ENCODE measurements at regions not wholly inside any gene's neighbourhood (a gene's known extent, or its start where the extent isn't known, plus 50 kb on each side); places are given as distances from the start of the nearest gene placed in this dataset.

- no peak overlapping the region for H3K9ac ChIP-seq (ENCODE audit: low read length)
- no peak for DNase-seq (ENCODE audit: low read depth)
- no peak for FAIRE-seq
- no peak for TF ChIP-seq EZH2 (IDR thresholded peaks at IDR 0.05; ENCODE audit: insufficient read depth, low read length)
- TF ChIP-seq CTCF (IDR thresholded peaks at IDR 0.05; ENCODE audit: insufficient read depth, low read depth, low read length) = no peak
- no peak overlapping the region for H2AFZ ChIP-seq (ENCODE audit: low read depth, low read length)
- no peak overlapping the region for H3K27ac ChIP-seq (ENCODE audit: low read depth, low read length)
- H3K4me3 ChIP-seq (ENCODE audit: insufficient read depth, low read depth, low read length) = no peak overlapping the region
- H3K4me3 Mint-ChIP-seq (ENCODE audit: unreplicated experiment) = no peak overlapping the region
- H3K36me3 ChIP-seq (ENCODE audit: insufficient read depth, low read length) = no peaks in the 10 kb centered on the region
- no peaks in the 10 kb centered on the region for H3K79me2 ChIP-seq (ENCODE audit: insufficient read depth, low read length)
- H3K36me3 Mint-ChIP-seq (ENCODE audit: low read depth, unreplicated experiment) = no peaks in the 10 kb centered on the region
- H3K9me3 Mint-ChIP-seq (ENCODE audit: unreplicated experiment) = no peaks in the 10 kb centered on the region
- H3K4me1 Mint-ChIP-seq (ENCODE audit: low read depth, unreplicated experiment) = no peaks in the 10 kb centered on the region
- no peak overlapping the region for H3K27ac Mint-ChIP-seq (ENCODE audit: unreplicated experiment)
- no peaks in the 10 kb centered on the region for H3K4me1 ChIP-seq (ENCODE audit: insufficient read depth, low read length)
- H3K27me3 Mint-ChIP-seq (ENCODE audit: low read depth, unreplicated experiment) = no peaks in the 10 kb centered on the region
- H3K9me3 ChIP-seq (ENCODE audit: insufficient read depth, low read depth, low read length) = no peaks in the 10 kb centered on the region
- H4K20me1 ChIP-seq (ENCODE audit: insufficient read depth, low read length) = no peaks in the 10 kb centered on the region
- H3K4me2 ChIP-seq (ENCODE audit: low read length) = no peak overlapping the region
- no peaks in the 10 kb centered on the region for H3K27me3 ChIP-seq (ENCODE audit: insufficient read depth, low read length)
Observed at GRCh38 chr13:57784633-57785032, 153.1 kb downstream of the PCDH17 start.

DNA sequence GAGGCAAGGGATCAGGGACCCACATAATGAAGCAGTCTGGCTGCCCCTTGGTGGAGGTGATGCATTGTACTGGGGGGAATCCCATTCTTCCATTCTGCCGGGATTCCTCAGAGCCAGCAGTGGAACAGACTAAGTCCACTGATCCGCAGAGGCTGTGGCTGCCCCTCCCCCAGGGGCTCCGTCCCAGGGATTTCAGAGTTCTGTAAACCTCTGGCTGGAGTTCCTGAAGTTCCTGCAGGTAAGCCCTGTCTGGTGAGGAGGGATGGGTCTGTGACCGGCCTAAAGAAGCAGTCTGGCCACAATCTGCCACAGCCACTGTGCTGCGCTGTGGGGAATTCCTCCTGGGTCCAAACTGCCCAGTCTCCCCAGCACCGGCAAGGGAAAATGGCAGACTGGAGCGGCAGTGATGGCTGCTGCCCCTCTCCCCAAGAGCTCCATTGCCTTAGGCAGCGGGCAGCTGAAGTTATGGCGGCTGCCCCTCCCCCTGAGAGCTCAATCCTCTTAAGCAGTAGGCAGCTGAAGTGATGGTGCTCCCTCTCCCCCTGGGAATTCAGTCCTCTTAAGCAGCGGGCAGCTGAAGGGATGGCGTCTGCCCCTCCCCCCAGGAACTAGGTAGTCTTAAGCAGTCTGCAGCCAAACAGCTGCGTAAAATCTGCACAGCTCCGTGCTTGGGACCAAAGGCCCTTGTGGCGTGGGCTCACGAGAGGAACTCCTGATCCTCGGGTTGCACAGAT lies 155.7 kb downstream of the PCDH17 start:
- Histone ChIP-seq H3K9ac (ENCODE audit: low read length) (no peak overlapping the region), H3K36me3 (ENCODE audit: insufficient read depth, low read length) (no peaks in the 10 kb centered on the region), H3K27ac (ENCODE audit: low read depth, low read length) (no peak overlapping the region), H2AFZ (ENCODE audit: low read depth, low read length) (no peak overlapping the region), H3K4me1 (ENCODE audit: insufficient read depth, low read length) (no peaks in the 10 kb centered on the region), H3K4me3 (ENCODE audit: insufficient read depth, low read depth, low read length) (no peak overlapping the region), H3K4me2 (ENCODE audit: low read length) (no peak overlapping the region), H4K20me1 (ENCODE audit: insufficient read depth, low read length) (no peaks in the 10 kb centered on the region), H3K27me3 (ENCODE audit: insufficient read depth, low read length) (no peaks in the 10 kb centered on the region), H3K79me2 (ENCODE audit: insufficient read depth, low read length) (no peaks in the 10 kb centered on the region), H3K9me3 (ENCODE audit: insufficient read depth, low read depth, low read length) (no peaks in the 10 kb centered on the region)
- no peak overlapping the region for H3K27ac Mint-ChIP-seq (ENCODE audit: unreplicated experiment)
- H3K4me1 Mint-ChIP-seq (ENCODE audit: low read depth, unreplicated experiment) = no peaks in the 10 kb centered on the region
- no peaks in the 10 kb centered on the region for H3K9me3 Mint-ChIP-seq (ENCODE audit: unreplicated experiment)
- no peak overlapping the region for H3K4me3 Mint-ChIP-seq (ENCODE audit: unreplicated experiment)
- FAIRE-seq (no peak), DNase-seq (ENCODE audit: low read depth) (no peak)
- TF ChIP-seq EZH2 (IDR thresholded peaks at IDR 0.05; ENCODE audit: insufficient read depth, low read length) = no peak
- no peak for TF ChIP-seq CTCF (IDR thresholded peaks at IDR 0.05; ENCODE audit: insufficient read depth, low read depth, low read length)
- no peaks in the 10 kb centered on the region for H3K27me3 Mint-ChIP-seq (ENCODE audit: low read depth, unreplicated experiment)
- H3K36me3 Mint-ChIP-seq (ENCODE audit: low read depth, unreplicated experiment) = no peaks in the 10 kb centered on the region

DNA sequence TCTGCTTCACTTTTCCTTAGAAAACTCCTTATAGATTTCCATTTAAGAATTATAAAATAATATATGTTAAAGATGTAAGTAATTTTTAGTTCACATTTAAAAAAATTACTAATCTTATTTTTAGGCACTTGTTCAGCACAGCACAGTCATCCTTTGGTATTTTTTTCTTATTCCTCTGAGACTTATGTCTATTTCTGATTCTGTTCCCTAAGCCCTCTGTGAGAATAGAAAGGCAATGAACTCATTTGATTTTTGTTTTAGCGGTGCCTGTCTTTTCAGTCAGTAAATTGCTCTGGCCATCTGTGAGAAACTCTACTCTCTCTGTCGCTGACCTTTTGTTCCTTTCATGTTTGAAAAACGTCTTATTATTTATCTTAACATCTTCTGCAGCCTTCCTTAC lies 168.1 kb downstream of the PCDH17 start:
- Mint-ChIP-seq H3K9me3 (ENCODE audit: unreplicated experiment) (no peaks in the 10 kb centered on the region), H3K36me3 (ENCODE audit: low read depth, unreplicated experiment) (no peaks in the 10 kb centered on the region), H3K4me3 (ENCODE audit: unreplicated experiment) (no peak overlapping the region), H3K27ac (ENCODE audit: unreplicated experiment) (no peak overlapping the region), H3K4me1 (ENCODE audit: low read depth, unreplicated experiment) (no peaks in the 10 kb centered on the region), H3K27me3 (ENCODE audit: low read depth, unreplicated experiment) (no peaks in the 10 kb centered on the region)
- no peaks in the 10 kb centered on the region for H4K20me1 ChIP-seq (ENCODE audit: insufficient read depth, low read length)
- H3K27me3 ChIP-seq (ENCODE audit: insufficient read depth, low read length) = no peaks in the 10 kb centered on the region
- H3K4me2 ChIP-seq (ENCODE audit: low read length) = no peak overlapping the region
- no peak overlapping the region for H3K27ac ChIP-seq (ENCODE audit: low read depth, low read length)
- DNase-seq (ENCODE audit: low read depth) = no peak
- H3K9ac ChIP-seq (ENCODE audit: low read length) = no peak overlapping the region
- FAIRE-seq = no peak
- H3K4me3 ChIP-seq (ENCODE audit: insufficient read depth, low read depth, low read length) = no peak overlapping the region
- no peaks in the 10 kb centered on the region for H3K36me3 ChIP-seq (ENCODE audit: insufficient read depth, low read length)
- no peak overlapping the region for H2AFZ ChIP-seq (ENCODE audit: low read depth, low read length)
- H3K79me2 ChIP-seq (ENCODE audit: insufficient read depth, low read length) = no peaks in the 10 kb centered on the region
- H3K4me1 ChIP-seq (ENCODE audit: insufficient read depth, low read length) = no peaks in the 10 kb centered on the region
- no peaks in the 10 kb centered on the region for H3K9me3 ChIP-seq (ENCODE audit: insufficient read depth, low read depth, low read length)
- TF ChIP-seq EZH2 (IDR thresholded peaks at IDR 0.05; ENCODE audit: insufficient read depth, low read length) = no peak
- TF ChIP-seq CTCF (IDR thresholded peaks at IDR 0.05; ENCODE audit: insufficient read depth, low read depth, low read length) = no peak
